Heart right ventricle (tissue), 16 donors: ENCODE measurements at regions not wholly inside any gene's neighbourhood (a gene's known extent, or its start where the extent isn't known, plus 50 kb on each side); places are given as distances from the start of the nearest gene placed in this dataset.

Source experiments
- ATAC-seq, 8 donors: fragments of 200-7000 bp; cut with Tn5 transposase; one replicate each; pipeline ENCODE4 v1.9.1; 2020; ENCODE audit warnings: mild to moderate bottlenecking in 8 of 8, moderate library complexity in 8 of 8, moderate number of reproducible peaks in 1 of 8
- DNase-seq, 2 donors: peaks; one replicate each; pipeline ENCODE4 v3.0.0-alpha.2; 2020
- H3K27ac ChIP-seq, 10 donors: fragments of 200-600 bp; sonication (generic) in 2 of 10; one replicate each; pipeline versions ENCODE4 v1.5.0 to v1.8.0; 2020 to 2022; ENCODE audit warnings: mild to moderate bottlenecking in 3 of 10
- H3K27me3 ChIP-seq, 7 donors: fragments of 200-600 bp; one replicate each; pipeline ENCODE4 v1.8.0; 2021 to 2022; ENCODE audit warnings: mild to moderate bottlenecking in 2 of 7
- H3K36me3 ChIP-seq, 9 donors: fragments of 200-600 bp; sonication (generic) in 1 of 9; one replicate each; pipeline versions ENCODE4 v1.5.0 to v1.8.0; 2020 to 2022; ENCODE audit warnings: mild to moderate bottlenecking in 2 of 9
- H3K4me1 ChIP-seq, 9 donors: fragments of 200-600 bp; sonication (generic) in 1 of 9; one replicate each; pipeline versions ENCODE4 v1.5.0 to v1.8.0; 2020 to 2022; ENCODE audit warnings: mild to moderate bottlenecking in 4 of 9
- H3K4me3 ChIP-seq, 10 donors: fragments of 200-600 bp; sonication (generic) in 2 of 10; one replicate each; pipeline versions ENCODE4 v1.5.0 to v1.8.0; 2020 to 2022; ENCODE audit warnings: mild to moderate bottlenecking in 7 of 10, moderate library complexity in 2 of 10
- H3K9me3 ChIP-seq, 11 donors: fragments of 200-600 bp in 10 of 11; sonication (generic) in 2 of 11; one replicate each; pipeline versions ENCODE4 v1.5.0 to v1.8.0; 2013 to 2022; ENCODE audit warnings: mild to moderate bottlenecking in 2 of 11, control low read depth in 1 of 11, moderate library complexity in 1 of 11
- CTCF ChIP-seq, 9 donors: fragments of 200-600 bp; sonication (generic) in 2 of 9; IDR thresholded peaks; one replicate each; pipeline versions ENCODE4 v1.5.0 to v1.8.0; 2021 to 2022; ENCODE audit warnings: antibody characterized with exemption in 9 of 9, mild to moderate bottlenecking in 5 of 9, moderate library complexity in 1 of 9
- WGBS, 2 donors: extraction: QIAGEN DNeasy Blood & Tissue Kit; methylation state at CpG; one replicate each; pipeline ENCODE4 v1.1.7; 2013; ENCODE audit warnings: inconsistent platforms in 1 of 2; 5-methylcytosine and 5-hydroxymethylcytosine counted together
- intact Hi-C, 10 donors: fragments of 100-400 bp; cut with DNase I; formaldehyde crosslinking; loops; one replicate each; pipeline versions ENCODE4 v1.11.1 to v1.14.2; 2022
- donor health status: Arrhythmogenic right ventricular cardiomyopathy.
- donor health status: ischemic (EF 13 %, LVEDD 7.1; RV severe dilation, severe dysfunction).
- donor health status: healthy with polysubstance abuse.
- donor health status: DM: no; HTN: yes; CAD: no.
- donor health status: DM: no; HTN: no; CAD: no.
- donor health status: ischemic (EF 25% LVEDD 6.9; RV normal size, moderate dysfunction).
- donor health status: ischemic (EF 25% LVEDD 5.7; RV mildly dilated, moderate dysfunction).
- donor health status: healthy.
- donor health status: DM: yes; HTN: yes; CAD: no.
- donor health status: Ischemic cardiomyopathy.
- donor health status: ischemic (EF 35%, LVEDD 5.7; RV mildly dilated, moderate dysfunction).
- donor health status: nonischemic (EF 11% LVEDD 7.7; RV severe dilation, severe dysfunction).
- donor health status: DM: yes; HTN: yes; CAD: no.
- donor health status: PGD.
- donor health status: ischemic (EF 29% LVEDD 5.4; RV normal size, mild dysfunction).
- donor health status: nonischemic (EF 23%, LVEDD 6.1; RV moderate dilation, normal function).

- Histone ChIP-seq H3K27me3 (peaks cover 0 to 13% (median 4%) of the 10 kb centered on the region in 7 donors), H3K9me3 (peaks cover 0 to 6% (median 0%) of the 10 kb centered on the region in 11 donors)
- 98 to 100% methylated on average over 1 of the region's 1 CpG for WGBS, 2 donors
Measured at GRCh38 chr16:87108941-87109340, 208.3 kb downstream of the C16orf95 start.

GRCh38 chr16:87114832-87115231 lies 202.4 kb downstream of the C16orf95 start:
- ATAC-seq: no peak
- Histone ChIP-seq H3K36me3 (no peaks in the 10 kb centered on the region), H3K4me3 (no peak overlapping the region), H3K27ac (no peak overlapping the region), H3K4me1 (no peaks in the 10 kb centered on the region), H3K9me3 (no peaks in the 10 kb centered on the region), H3K27me3 (peaks cover 0 to 26% (median 20%) of the 10 kb centered on the region in 7 donors)
- intact Hi-C loops: no loop called here
- DNase-seq: no peak
- no peak for TF ChIP-seq CTCF (IDR thresholded peaks at IDR 0.05)
- 81 to 85% methylated on average over 5 of the region's 5 CpGs for WGBS, 2 donors

More at GRCh38 chr16:87108941-87109340, 208.3 kb downstream of the C16orf95 start:
- H3K4me1 ChIP-seq: no peaks in the 10 kb centered on the region
- TF ChIP-seq CTCF (IDR thresholded peaks at IDR 0.05): no peak
- DNase-seq: no peak
- H3K27ac ChIP-seq: no peak overlapping the region
- no peaks in the 10 kb centered on the region for H3K36me3 ChIP-seq
- H3K4me3 ChIP-seq: no peak overlapping the region
- intact Hi-C loops: no loop called here
- ATAC-seq: no peak

GRCh38 chr16:87115646-87116045 lies 201.5 kb downstream of the C16orf95 start:
- WGBS, 2 donors: 87 to 91% methylated on average over 6 of the region's 6 CpGs
- Histone ChIP-seq H3K9me3 (no peaks in the 10 kb centered on the region), H3K27ac (no peak overlapping the region), H3K4me3 (no peak overlapping the region), H3K4me1 (no peaks in the 10 kb centered on the region), H3K36me3 (no peaks in the 10 kb centered on the region), H3K27me3 (peaks cover 0 to 29% (median 20%) of the 10 kb centered on the region in 7 donors)
- DNase-seq (no peak), ATAC-seq (no peak)
- TF ChIP-seq CTCF (IDR thresholded peaks at IDR 0.05): no peak
- intact Hi-C loops: no loop called here

GRCh38 chr16:87117936-87118335 lies 199.3 kb downstream of the C16orf95 start:
- WGBS, 2 donors: 45 to 52% methylated on average over 12 of the region's 12 CpGs
- no peaks in the 10 kb centered on the region for H3K36me3 ChIP-seq
- no peak overlapping the region for H3K4me3 ChIP-seq
- H3K9me3 ChIP-seq: no peaks in the 10 kb centered on the region
- intact Hi-C loops: no loop called here
- H3K27me3 ChIP-seq: peaks cover 0 to 35% (median 25%) of the 10 kb centered on the region in 7 donors
- no peak for ATAC-seq
- DNase-seq: no peak
- TF ChIP-seq CTCF (IDR thresholded peaks at IDR 0.05): no peak
- no peak overlapping the region for H3K27ac ChIP-seq
- H3K4me1 ChIP-seq: no peaks in the 10 kb centered on the region
